NT2/D1 (cell line): ENCODE measurements at regions not wholly inside any gene's neighbourhood (a gene's known extent, or its start where the extent isn't known, plus 50 kb on each side); places are given as distances from the start of the nearest gene placed in this dataset.

Experiments used
- SUZ12 ChIP-seq: IDR thresholded peaks from 2 replicates; pipeline ENCODE4 v1.6.1; 2011; ENCODE audit not compliant: insufficient read length, insufficient read depth; ENCODE audit errors: extremely low read depth
- YY1 ChIP-seq: IDR thresholded peaks from 2 replicates; pipeline ENCODE4 v1.6.1; 2011; ENCODE audit not compliant: insufficient read length, insufficient read depth
- ZNF274 ChIP-seq: IDR thresholded peaks from 2 replicates; pipeline ENCODE4 v1.6.1; 2011; ENCODE audit warnings: mild to moderate bottlenecking, low read depth, low read length

DNA sequence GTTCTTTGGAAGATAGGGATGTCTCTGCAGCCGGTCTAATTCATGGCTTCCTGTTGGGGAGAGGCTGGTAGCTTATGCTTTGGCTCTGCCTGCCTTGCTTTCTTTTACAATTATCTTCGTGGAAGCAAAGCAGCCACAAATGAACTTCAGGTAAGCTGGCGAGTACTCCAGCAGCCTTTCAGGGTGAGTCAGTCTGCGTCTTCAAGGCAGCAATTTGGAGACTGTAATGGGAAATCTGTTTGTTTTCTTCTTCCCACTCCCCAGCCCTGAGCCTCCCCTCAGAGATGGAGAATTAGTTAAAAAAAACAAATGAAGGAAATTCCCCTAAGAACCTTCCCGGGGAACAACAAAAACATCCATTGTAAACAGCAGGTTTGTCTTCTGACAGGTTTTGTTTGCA, 100.1 kb downstream of the PSAT1 start:
- TF ChIP-seq ZNF274 (no peak), YY1 (no peak), SUZ12 (no peak)
